WERI-Rb-1 (cell line): ENCODE measurements at regions not wholly inside any gene's neighbourhood (a gene's known extent, or its start where the extent isn't known, plus 50 kb on each side); places are given as distances from the start of the nearest gene placed in this dataset.

Experiments
- DNase-seq: peaks from one replicate; pipeline ENCODE4 v3.0.0-alpha.2; 2020
- H3K27ac ChIP-seq: fragments of 250-450 bp; sonication (Bioruptor Pico); 2 replicates; pipeline ENCODE4 v1.5.1; 2020; ENCODE audit warnings: mild to moderate bottlenecking, moderate library complexity
- H3K27me3 ChIP-seq: fragments of 250-450 bp; sonication (Bioruptor Pico); 2 replicates; pipeline ENCODE4 v1.5.1; 2021; ENCODE audit warnings: mild to moderate bottlenecking, low read depth, moderate library complexity; ENCODE audit not compliant: insufficient read depth, severe bottlenecking
- H3K36me3 ChIP-seq: fragments of 250-450 bp; sonication (Bioruptor Pico); 2 replicates; pipeline ENCODE4 v1.5.1; 2020; ENCODE audit warnings: mild to moderate bottlenecking, moderate library complexity
- H3K4me3 ChIP-seq: 2 replicates; pipeline ENCODE4 v1.5.1; 2011; ENCODE audit warnings: low read depth, mild to moderate bottlenecking, control low read depth, low read length
- H3K9me3 ChIP-seq: fragments of 250-450 bp; sonication (Bioruptor Pico); 2 replicates; pipeline ENCODE4 v1.5.1; 2021; ENCODE audit warnings: mild to moderate bottlenecking, moderate library complexity; ENCODE audit not compliant: severe bottlenecking
- CTCF ChIP-seq: IDR thresholded peaks from 2 replicates; pipeline ENCODE4 v1.5.1; 2011; ENCODE audit warnings: low read depth, mild to moderate bottlenecking, control low read depth, inconsistent platforms, low read length

GRCh38 chr6:81073318-81073717, 679.2 kb downstream of the TENT5A start:
- Histone ChIP-seq H3K4me3 (no peak overlapping the region), H3K9me3 (no peaks in the 10 kb centered on the region), H3K27me3 (no peaks in the 10 kb centered on the region), H3K36me3 (no peaks in the 10 kb centered on the region), H3K27ac (no peak overlapping the region)
- TF ChIP-seq CTCF, result no peak
- no peak for DNase-seq

- H3K4me3 ChIP-seq, result no peak overlapping the region
- no peaks in the 10 kb centered on the region for H3K36me3 ChIP-seq
- TF ChIP-seq CTCF, result no peak
- H3K27ac ChIP-seq, result no peak overlapping the region
- no peaks in the 10 kb centered on the region for H3K9me3 ChIP-seq
- no peak for DNase-seq
- H3K27me3 ChIP-seq, result no peaks in the 10 kb centered on the region
These were observed 681.4 kb downstream of the TENT5A start for GRCh38 chr6:81071121-81071520.

GRCh38 chr6:81067057-81067456, 685.4 kb downstream of the TENT5A start:
- no peak for TF ChIP-seq CTCF
- Histone ChIP-seq H3K4me3 (no peak overlapping the region), H3K27ac (no peak overlapping the region), H3K36me3 (no peaks in the 10 kb centered on the region), H3K27me3 (no peaks in the 10 kb centered on the region), H3K9me3 (no peaks in the 10 kb centered on the region)
- no peak for DNase-seq

- Histone ChIP-seq H3K9me3 (no peaks in the 10 kb centered on the region), H3K36me3 (no peaks in the 10 kb centered on the region), H3K27ac (no peak overlapping the region), H3K27me3 (no peaks in the 10 kb centered on the region), H3K4me3 (no peak overlapping the region)
- no peak for DNase-seq
- no peak for TF ChIP-seq CTCF
These were observed 688.6 kb downstream of the TENT5A start for GRCh38 chr6:81063891-81064290.

GRCh38 chr6:81054036-81054435, 698.4 kb downstream of the TENT5A start:
- no peaks in the 10 kb centered on the region for H3K9me3 ChIP-seq
- H3K4me3 ChIP-seq, result no peak overlapping the region
- H3K36me3 ChIP-seq, result no peaks in the 10 kb centered on the region
- TF ChIP-seq CTCF, result no peak
- H3K27me3 ChIP-seq, result no peaks in the 10 kb centered on the region
- DNase-seq, result no peak
- H3K27ac ChIP-seq, result no peak overlapping the region

GRCh38 chr6:81051952-81052351, 700.5 kb downstream of the TENT5A start:
- Histone ChIP-seq H3K27ac (no peak overlapping the region), H3K9me3 (no peaks in the 10 kb centered on the region), H3K4me3 (no peak overlapping the region), H3K27me3 (no peaks in the 10 kb centered on the region), H3K36me3 (no peaks in the 10 kb centered on the region)
- no peak for DNase-seq
- TF ChIP-seq CTCF, result no peak
